ENCODE measurements at regions not wholly inside any gene's neighbourhood (a gene's known extent, or its start where the extent isn't known, plus 50 kb on each side); places are given as distances from the start of the nearest gene placed in this dataset.

- Histone ChIP-seq H3K23ac (ENCODE audit: insufficient read length) (no peak overlapping the region), H4K91ac (replicated peaks; ENCODE audit: insufficient read length, low read length) (no peak overlapping the region), H3K14ac (ENCODE audit: insufficient read length) (no peak overlapping the region), H3K4me3 (ENCODE audit: extremely low read depth in 1 of 4, insufficient read depth in 2 of 4, low read depth in 3 of 4, low read length in 4 of 4) (no peak overlapping the region), H3K4me2 (ENCODE audit: insufficient read depth in 1 of 2, low read depth in 2 of 2, low read length in 2 of 2) (no peak overlapping the region), H2BK20ac (ENCODE audit: low read length) (no peak overlapping the region), H3K4ac (replicated peaks; ENCODE audit: insufficient read length, low read depth, low read length) (no peak overlapping the region), H4K20me1 (replicated peaks in 1 of 2; ENCODE audit: control insufficient read depth in 1 of 2, insufficient read depth in 2 of 2, low read length in 2 of 2) (no peaks in the 10 kb centered on the region), H3K79me1 (ENCODE audit: low read depth, low read length) (no peaks in the 10 kb centered on the region), H4K8ac (ENCODE audit: extremely low read depth, insufficient read depth, low read length) (no peak overlapping the region), H2BK15ac (ENCODE audit: low read length) (no peak overlapping the region), H3K18ac (ENCODE audit: extremely low read depth, low read length) (no peak overlapping the region), H3K36me3 (ENCODE audit: control insufficient read depth in 2 of 4, insufficient read depth in 4 of 4, low read length in 3 of 4) (no peaks in the 10 kb centered on the region), H2BK12ac (ENCODE audit: low read depth, low read length) (no peak overlapping the region), H3K4me1 (replicated peaks in 1 of 4; ENCODE audit: control insufficient read depth in 3 of 4, insufficient read depth in 4 of 4, low read length in 3 of 4) (no peaks in the 10 kb centered on the region), H4K5ac (ENCODE audit: insufficient read length, low read depth, low read length) (no peak overlapping the region), H2BK120ac (replicated peaks; ENCODE audit: low read depth, low read length) (no peak overlapping the region), H2BK5ac (ENCODE audit: low read depth, low read length) (no peak overlapping the region), H3K9ac (replicated peaks in 1 of 4; ENCODE audit: extremely low read depth in 1 of 4, low read depth in 3 of 4, low read length in 3 of 4) (no peak overlapping the region), H2AFZ (ENCODE audit: low read length) (no peak overlapping the region), H3K27ac (ENCODE audit: low read depth, low read length) (no peak overlapping the region), H3K56ac (replicated peaks; ENCODE audit: insufficient read length, low read depth, low read length) (no peak overlapping the region), H3K79me2 (ENCODE audit: control insufficient read depth in 1 of 2, insufficient read depth in 2 of 2, low read length in 2 of 2) (no peaks in the 10 kb centered on the region), H2AK5ac (ENCODE audit: low read depth, low read length) (no peak overlapping the region), H3K9me3 (ENCODE audit: insufficient read depth in 2 of 2, low read depth in 1 of 2, low read length in 1 of 2) (peaks cover 3 to 5% of the 10 kb centered on the region in 2 experiments; a peak in 2 of 4 replicates), H3K23me2 (ENCODE audit: low read depth, low read length) (no peaks in the 10 kb centered on the region), H3K27me3 (replicated peaks in 1 of 4; ENCODE audit: control insufficient read depth in 3 of 4, extremely low read depth in 1 of 4, insufficient read depth in 3 of 4, low read length in 3 of 4) (no peaks in the 10 kb centered on the region)
- POLR2A ChIA-PET (ENCODE audit: partially characterized antibody) = no interaction called here
- DNase-seq (ENCODE audit: low read depth in 1 of 2, low spot score in 2 of 2) (no peak), FAIRE-seq (no peak)
- 94% methylated on average over 4 of the region's 4 CpGs; no CpG with 5 or more reads in 1 of the 2 experiments for WGBS, 2 experiments (ENCODE audit: extremely low coverage in 1 of 2, insufficient coverage in 1 of 2, insufficient read length in 1 of 2, insufficient replicate concordance in 2 of 2, low coverage in 1 of 2, low lambda C conversion rate in 2 of 2, missing lambda C conversion rate in 1 of 2)
- CTCF ChIA-PET (ENCODE audit: partially characterized antibody) = no interaction called here
- TF ChIP-seq CBX8 (IDR thresholded peaks at IDR 0.05; ENCODE audit: borderline replicate concordance, low read depth, low read length) = no peak
- no peak for TF ChIP-seq TBP (IDR thresholded peaks at IDR 0.05; ENCODE audit: low read depth, low read length)
- TF ChIP-seq RXRA (IDR thresholded peaks at IDR 0.05; ENCODE audit: insufficient read depth, low read depth, low read length) = no peak
- TF ChIP-seq POU5F1 (IDR thresholded peaks at IDR 0.05; ENCODE audit: low read depth, low read length) = no peak
- TF ChIP-seq CBX5 (IDR thresholded peaks at IDR 0.05; ENCODE audit: low read depth, low read length) = no peak
- no peak for TF ChIP-seq RBBP5 (IDR thresholded peaks at IDR 0.05; ENCODE audit: borderline replicate concordance, low read depth, low read length)
- TF ChIP-seq TAF7 (optimal IDR thresholded peaks at IDR 0.05; ENCODE audit: borderline replicate concordance, low read depth, low read length) = no peak
- no peak for TF ChIP-seq YY1 (IDR thresholded peaks at IDR 0.05; ENCODE audit: low read depth, low read length)
- no peak for TF ChIP-seq GABPA (IDR thresholded peaks at IDR 0.05; ENCODE audit: borderline replicate concordance, insufficient read depth, low read length)
- TF ChIP-seq, protein P1, sequence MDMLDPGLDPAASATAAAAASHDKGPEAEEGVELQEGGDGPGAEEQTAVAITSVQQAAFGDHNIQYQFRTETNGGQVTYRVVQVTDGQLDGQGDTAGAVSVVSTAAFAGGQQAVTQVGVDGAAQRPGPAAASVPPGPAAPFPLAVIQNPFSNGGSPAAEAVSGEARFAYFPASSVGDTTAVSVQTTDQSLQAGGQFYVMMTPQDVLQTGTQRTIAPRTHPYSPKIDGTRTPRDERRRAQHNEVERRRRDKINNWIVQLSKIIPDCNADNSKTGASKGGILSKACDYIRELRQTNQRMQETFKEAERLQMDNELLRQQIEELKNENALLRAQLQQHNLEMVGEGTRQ (IDR thresholded peaks at IDR 0.05; ENCODE audit: low read length) = no peak
- no peak for TF ChIP-seq HDAC6 (IDR thresholded peaks at IDR 0.05; ENCODE audit: low read depth, low read length)
- TF ChIP-seq, protein P2, sequence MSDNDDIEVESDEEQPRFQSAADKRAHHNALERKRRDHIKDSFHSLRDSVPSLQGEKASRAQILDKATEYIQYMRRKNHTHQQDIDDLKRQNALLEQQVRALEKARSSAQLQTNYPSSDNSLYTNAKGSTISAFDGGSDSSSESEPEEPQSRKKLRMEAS (IDR thresholded peaks at IDR 0.05) = no peak
- TF ChIP-seq SP1 (IDR thresholded peaks at IDR 0.05; ENCODE audit: low read depth, low read length) = no peak
Measured at GRCh38 chr5:64108674-64109073, 57.0 kb upstream of the RNF180 start.
